GM12873 (cell line): ENCODE measurements at regions not wholly inside any gene's neighbourhood (a gene's known extent, or its start where the extent isn't known, plus 50 kb on each side); places are given as distances from the start of the nearest gene placed in this dataset.

Source experiments
- TF ChIP-seq, protein P1 (sequence below): IDR thresholded peaks from 2 replicates; pipeline ENCODE4 v1.5.1; 2012; ENCODE audit warnings: low read depth, mild to moderate bottlenecking, moderate library complexity, low read length, control low read depth; ENCODE audit not compliant: insufficient read depth; ENCODE audit errors: missing control alignments

GRCh38 chr2:116809109-116809508 lies 1005.4 kb upstream of the DDX18 start:
- TF ChIP-seq, protein P1, sequence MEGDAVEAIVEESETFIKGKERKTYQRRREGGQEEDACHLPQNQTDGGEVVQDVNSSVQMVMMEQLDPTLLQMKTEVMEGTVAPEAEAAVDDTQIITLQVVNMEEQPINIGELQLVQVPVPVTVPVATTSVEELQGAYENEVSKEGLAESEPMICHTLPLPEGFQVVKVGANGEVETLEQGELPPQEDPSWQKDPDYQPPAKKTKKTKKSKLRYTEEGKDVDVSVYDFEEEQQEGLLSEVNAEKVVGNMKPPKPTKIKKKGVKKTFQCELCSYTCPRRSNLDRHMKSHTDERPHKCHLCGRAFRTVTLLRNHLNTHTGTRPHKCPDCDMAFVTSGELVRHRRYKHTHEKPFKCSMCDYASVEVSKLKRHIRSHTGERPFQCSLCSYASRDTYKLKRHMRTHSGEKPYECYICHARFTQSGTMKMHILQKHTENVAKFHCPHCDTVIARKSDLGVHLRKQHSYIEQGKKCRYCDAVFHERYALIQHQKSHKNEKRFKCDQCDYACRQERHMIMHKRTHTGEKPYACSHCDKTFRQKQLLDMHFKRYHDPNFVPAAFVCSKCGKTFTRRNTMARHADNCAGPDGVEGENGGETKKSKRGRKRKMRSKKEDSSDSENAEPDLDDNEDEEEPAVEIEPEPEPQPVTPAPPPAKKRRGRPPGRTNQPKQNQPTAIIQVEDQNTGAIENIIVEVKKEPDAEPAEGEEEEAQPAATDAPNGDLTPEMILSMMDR, result no peak

- TF ChIP-seq, protein P1, result no peak
Observed at GRCh38 chr2:116810071-116810470, 1004.4 kb upstream of the DDX18 start.

- TF ChIP-seq, protein P1, result no peak
Observed at GRCh38 chr2:116810645-116811044, 1003.8 kb upstream of the DDX18 start.

- TF ChIP-seq, protein P1, result no peak
Observed at GRCh38 chr2:116819355-116819754, 995.1 kb upstream of the DDX18 start.

DNA sequence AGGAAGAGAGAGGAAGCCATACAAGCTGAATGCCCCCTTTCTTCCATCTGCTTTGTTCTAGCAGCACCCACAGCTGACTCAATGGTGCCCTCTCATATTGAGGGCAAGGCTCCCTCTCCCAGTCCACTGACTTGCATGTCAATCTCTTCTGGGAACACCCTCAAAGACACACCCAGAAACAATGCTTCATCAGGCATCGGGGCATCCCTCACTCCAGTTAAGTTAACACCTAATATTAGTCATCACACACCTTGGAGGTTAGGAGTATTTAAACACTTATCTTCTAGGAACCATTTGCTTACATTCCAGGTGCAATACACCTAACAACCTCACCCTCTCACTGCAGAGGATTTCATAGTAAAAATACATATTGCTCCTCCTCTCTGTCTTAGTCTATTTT lies 993.5 kb upstream of the DDX18 start:
- TF ChIP-seq, protein P1, result no peak

- TF ChIP-seq, protein P1, result no peak
Observed at GRCh38 chr2:116832148-116832547, 982.3 kb upstream of the DDX18 start.

DNA sequence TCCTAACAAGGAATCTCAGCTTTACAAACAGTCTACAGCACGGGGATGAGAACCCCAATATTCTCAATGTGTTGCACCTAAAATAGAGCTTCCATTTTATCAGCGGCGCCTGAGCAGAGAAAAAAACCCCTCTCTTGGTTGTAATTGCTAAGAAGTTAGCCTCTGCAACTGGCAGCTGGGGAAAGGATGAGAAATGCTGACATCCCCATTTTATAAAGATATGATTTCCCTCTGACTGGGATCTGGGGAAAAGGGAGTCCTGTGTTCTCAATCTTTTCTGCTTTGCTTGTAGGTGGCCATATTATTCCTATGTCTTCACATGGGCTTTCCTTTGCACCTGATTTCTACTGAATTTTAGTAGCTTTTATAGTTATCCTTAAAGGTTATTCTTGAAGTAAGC lies 981.4 kb upstream of the DDX18 start:
- TF ChIP-seq, protein P1, result no peak
